ENCODE measurements at regions not wholly inside any gene's neighbourhood (a gene's known extent, or its start where the extent isn't known, plus 50 kb on each side); places are given as distances from the start of the nearest gene placed in this dataset.

DNA sequence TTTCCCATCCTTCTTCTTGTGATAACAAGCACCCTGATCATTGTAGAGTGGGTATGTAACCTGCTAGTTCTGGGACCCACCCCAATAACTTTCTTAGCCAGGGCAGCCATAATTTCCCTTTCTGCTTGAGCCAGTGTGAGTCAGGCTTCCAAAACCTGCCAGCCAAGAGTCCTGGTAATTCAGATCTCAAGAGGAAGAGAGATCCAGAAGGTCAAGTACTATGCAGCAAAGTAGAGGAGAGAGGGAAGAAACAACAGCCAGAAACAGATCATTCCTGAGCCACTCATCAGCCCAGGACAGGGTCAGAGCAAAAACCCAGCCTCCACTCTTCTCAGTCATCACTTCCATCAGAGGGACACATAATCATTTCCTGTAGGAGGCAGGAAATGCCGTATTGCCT is 182.0 kb downstream of the DICER1 start:
- Histone ChIP-seq H3K36me3 (replicated peaks; ENCODE audit: control insufficient read depth, insufficient read depth, low read length) (no peaks in the 10 kb centered on the region), H3K4me3 (ENCODE audit: insufficient read depth, low read depth, low read length) (no peak overlapping the region), H3K27me3 (ENCODE audit: control insufficient read depth, insufficient read depth, low read length) (no peaks in the 10 kb centered on the region)
- no peak for DNase-seq

DNA sequence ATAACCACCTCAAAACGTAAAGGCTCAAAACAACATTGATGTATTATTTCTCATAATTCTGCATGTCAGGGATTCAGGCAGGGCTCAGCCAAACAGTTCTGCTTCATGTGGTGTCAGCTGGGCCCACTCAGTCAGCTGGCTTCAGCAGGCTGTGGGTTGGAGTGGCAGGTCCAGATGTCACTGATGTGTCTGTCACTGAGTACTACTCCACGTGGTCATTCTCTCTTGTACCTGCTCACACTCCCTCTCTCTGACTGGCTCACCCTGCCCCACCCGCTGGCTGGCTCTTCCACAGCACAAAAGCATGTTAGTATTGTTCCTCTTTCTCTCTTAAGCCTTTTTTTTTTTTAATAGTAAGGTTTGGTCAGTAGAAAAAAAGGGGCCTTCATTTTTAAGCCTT is 182.4 kb downstream of the DICER1 start:
- Histone ChIP-seq H3K27me3 (ENCODE audit: control insufficient read depth, insufficient read depth, low read length) (no peaks in the 10 kb centered on the region), H3K4me3 (ENCODE audit: insufficient read depth, low read depth, low read length) (no peak overlapping the region), H3K36me3 (replicated peaks; ENCODE audit: control insufficient read depth, insufficient read depth, low read length) (no peaks in the 10 kb centered on the region)
- DNase-seq = no peak

DNA sequence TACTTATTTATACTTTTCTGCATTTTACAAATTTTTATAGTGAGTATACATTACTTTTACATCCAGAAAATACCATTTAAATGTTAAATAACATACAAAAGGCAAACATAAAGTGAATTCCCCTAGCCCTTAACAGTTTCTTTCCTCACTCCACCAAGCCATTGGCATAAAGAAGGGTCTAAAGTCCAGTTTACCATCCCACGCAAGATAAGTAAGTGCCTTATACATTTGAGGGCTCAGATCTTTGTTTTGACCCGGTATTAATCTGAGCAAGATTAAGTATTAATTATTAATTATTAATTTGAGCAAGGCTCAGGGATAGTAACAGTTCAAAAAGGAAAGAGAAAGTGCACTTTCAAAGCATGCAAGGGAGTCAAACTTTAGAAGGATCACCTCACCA is 182.9 kb downstream of the DICER1 start:
- no peak overlapping the region for H3K4me3 ChIP-seq (ENCODE audit: insufficient read depth, low read depth, low read length)
- no peaks in the 10 kb centered on the region for H3K36me3 ChIP-seq (replicated peaks; ENCODE audit: control insufficient read depth, insufficient read depth, low read length)
- no peak for DNase-seq
- no peaks in the 10 kb centered on the region for H3K27me3 ChIP-seq (ENCODE audit: control insufficient read depth, insufficient read depth, low read length)

DNA sequence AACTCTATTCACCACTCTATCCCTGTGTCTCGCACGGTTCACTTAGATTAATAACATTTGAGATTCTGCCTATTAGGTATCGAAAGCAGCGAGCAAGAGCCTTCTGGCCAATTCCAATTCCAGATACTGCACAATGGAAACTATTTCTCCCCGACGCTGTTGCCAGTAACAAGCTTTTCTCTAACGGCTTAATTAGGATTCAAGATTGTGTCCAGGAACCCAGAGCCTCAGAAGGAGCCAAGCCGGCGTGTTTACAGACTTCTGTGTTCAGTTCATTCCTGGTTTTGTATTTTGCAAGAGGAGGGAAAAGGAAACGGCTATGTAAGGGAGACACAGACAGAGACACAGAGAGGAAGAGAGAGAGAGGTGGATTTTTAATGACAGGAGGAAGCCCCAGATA is 185.6 kb downstream of the DICER1 start:
- Histone ChIP-seq H3K27me3 (ENCODE audit: control insufficient read depth, insufficient read depth, low read length) (no peaks in the 10 kb centered on the region), H3K4me3 (ENCODE audit: insufficient read depth, low read depth, low read length) (no peak overlapping the region), H3K36me3 (replicated peaks; ENCODE audit: control insufficient read depth, insufficient read depth, low read length) (no peaks in the 10 kb centered on the region)
- DNase-seq = no peak

DNA sequence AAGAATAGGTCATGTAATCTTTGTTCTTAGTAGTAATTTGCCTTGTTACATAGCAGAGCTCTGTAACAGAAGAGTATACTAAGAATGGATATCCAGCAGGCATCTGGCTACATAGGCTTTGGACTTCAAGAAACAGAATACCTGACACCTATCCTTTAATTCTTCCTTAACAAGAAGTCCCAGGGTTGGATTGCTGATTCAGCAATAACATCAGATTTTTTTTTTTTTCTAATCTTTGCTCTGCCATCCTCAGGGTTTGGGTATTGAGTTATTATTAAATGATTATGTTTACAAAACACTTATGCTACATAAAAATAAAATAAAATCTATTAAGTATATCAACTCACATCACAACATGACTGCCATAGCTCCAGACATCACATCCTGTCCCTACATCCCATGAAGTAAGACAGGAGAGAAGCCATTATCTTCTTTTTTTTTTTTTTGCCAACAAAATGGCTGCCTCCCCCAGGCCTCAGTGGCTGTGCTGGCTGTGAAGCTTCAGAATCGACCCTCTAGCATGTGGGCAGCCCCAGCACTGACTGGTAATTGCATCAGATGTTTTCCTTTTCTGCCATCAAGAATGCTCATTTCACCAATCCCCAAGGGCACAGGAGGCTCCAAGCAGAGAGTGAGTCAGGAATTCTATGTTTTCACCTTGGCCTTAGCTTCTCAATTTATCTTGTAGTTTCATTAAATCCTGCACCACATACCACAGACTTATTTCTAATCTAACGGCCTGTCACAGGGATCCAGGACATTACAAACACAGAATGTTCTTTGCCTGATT is 186.2 kb downstream of the DICER1 start:
- Histone ChIP-seq H3K36me3 (replicated peaks; ENCODE audit: control insufficient read depth, insufficient read depth, low read length) (no peaks in the 10 kb centered on the region), H3K4me3 (ENCODE audit: insufficient read depth, low read depth, low read length) (no peak overlapping the region), H3K27me3 (ENCODE audit: control insufficient read depth, insufficient read depth, low read length) (no peaks in the 10 kb centered on the region)
- no peak for DNase-seq

- DNase-seq = no peak
- no peaks in the 10 kb centered on the region for H3K36me3 ChIP-seq (replicated peaks; ENCODE audit: control insufficient read depth, insufficient read depth, low read length)
- H3K27me3 ChIP-seq (ENCODE audit: control insufficient read depth, insufficient read depth, low read length) = no peaks in the 10 kb centered on the region
- H3K4me3 ChIP-seq (ENCODE audit: insufficient read depth, low read depth, low read length) = no peak overlapping the region
Measured at GRCh38 chr14:94969766-94970165, 187.6 kb downstream of the DICER1 start.

GRCh38 chr14:94966868-94967267 is 190.5 kb downstream of the DICER1 start:
- no peak for DNase-seq
- Histone ChIP-seq H3K36me3 (replicated peaks; ENCODE audit: control insufficient read depth, insufficient read depth, low read length) (no peaks in the 10 kb centered on the region), H3K27me3 (ENCODE audit: control insufficient read depth, insufficient read depth, low read length) (no peaks in the 10 kb centered on the region), H3K4me3 (ENCODE audit: insufficient read depth, low read depth, low read length) (no peak overlapping the region)

- H3K36me3 ChIP-seq (replicated peaks; ENCODE audit: control insufficient read depth, insufficient read depth, low read length) = no peaks in the 10 kb centered on the region
- H3K4me3 ChIP-seq (ENCODE audit: insufficient read depth, low read depth, low read length) = no peak overlapping the region
- no peak for DNase-seq
- H3K27me3 ChIP-seq (ENCODE audit: control insufficient read depth, insufficient read depth, low read length) = no peaks in the 10 kb centered on the region
Measured at GRCh38 chr14:94966344-94966743, 191.0 kb downstream of the DICER1 start.

GRCh38 chr14:94965551-94966313 is 191.6 kb downstream of the DICER1 start:
- H3K27me3 ChIP-seq (ENCODE audit: control insufficient read depth, insufficient read depth, low read length) = no peaks in the 10 kb centered on the region
- no peaks in the 10 kb centered on the region for H3K36me3 ChIP-seq (replicated peaks; ENCODE audit: control insufficient read depth, insufficient read depth, low read length)

DNA sequence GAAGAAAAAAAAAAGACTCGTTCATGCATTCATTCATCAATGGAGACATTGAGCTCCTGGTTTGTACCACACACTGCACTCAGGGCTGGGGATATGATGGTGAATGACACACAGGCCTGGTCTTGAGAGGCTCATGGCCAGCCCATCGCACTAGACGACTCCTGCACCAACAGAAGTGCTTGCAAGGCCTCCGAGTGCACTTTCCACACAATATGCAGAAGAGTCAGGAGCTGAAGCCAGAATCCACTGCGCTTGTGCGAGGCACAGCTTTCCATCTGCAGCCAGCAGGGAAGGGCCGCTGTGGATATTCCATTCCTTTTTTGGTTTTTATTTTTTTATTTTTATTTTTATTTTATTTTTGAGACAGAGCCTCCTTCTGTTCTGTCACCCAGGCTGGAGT is 192.4 kb downstream of the DICER1 start:
- no peak overlapping the region for H3K4me3 ChIP-seq (ENCODE audit: insufficient read depth, low read depth, low read length)
- no peak for DNase-seq
- no peaks in the 10 kb centered on the region for H3K36me3 ChIP-seq (replicated peaks; ENCODE audit: control insufficient read depth, insufficient read depth, low read length)
- no peaks in the 10 kb centered on the region for H3K27me3 ChIP-seq (ENCODE audit: control insufficient read depth, insufficient read depth, low read length)

More at GRCh38 chr14:94965551-94966313, 191.6 kb downstream of the DICER1 start:
- no peak overlapping the region for H3K4me3 ChIP-seq (ENCODE audit: insufficient read depth, low read depth, low read length)
- DNase-seq = no peak

DNA sequence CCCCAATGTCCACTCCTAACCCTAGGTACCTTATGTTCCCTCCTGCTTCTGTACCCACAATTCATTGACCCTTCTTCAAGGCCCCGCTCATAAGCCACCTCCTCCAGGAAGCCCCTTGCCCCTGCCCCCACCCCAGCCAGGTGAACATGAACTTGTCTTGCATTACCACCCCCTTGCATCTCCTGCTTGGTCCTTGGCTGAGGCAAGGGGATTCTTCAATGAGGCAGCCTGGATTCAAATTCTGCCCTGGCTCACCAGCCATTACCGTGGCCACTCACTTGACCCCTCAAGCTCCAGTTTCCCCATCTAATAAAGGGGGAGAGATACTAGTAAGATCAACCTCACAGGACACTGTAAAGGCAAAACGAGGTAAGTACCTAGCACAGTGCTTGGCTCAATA is 193.1 kb downstream of the DICER1 start:
- Histone ChIP-seq H3K4me3 (ENCODE audit: insufficient read depth, low read depth, low read length) (no peak overlapping the region), H3K27me3 (ENCODE audit: control insufficient read depth, insufficient read depth, low read length) (no peaks in the 10 kb centered on the region), H3K36me3 (replicated peaks; ENCODE audit: control insufficient read depth, insufficient read depth, low read length) (no peaks in the 10 kb centered on the region)
- DNase-seq = no peak

DNA sequence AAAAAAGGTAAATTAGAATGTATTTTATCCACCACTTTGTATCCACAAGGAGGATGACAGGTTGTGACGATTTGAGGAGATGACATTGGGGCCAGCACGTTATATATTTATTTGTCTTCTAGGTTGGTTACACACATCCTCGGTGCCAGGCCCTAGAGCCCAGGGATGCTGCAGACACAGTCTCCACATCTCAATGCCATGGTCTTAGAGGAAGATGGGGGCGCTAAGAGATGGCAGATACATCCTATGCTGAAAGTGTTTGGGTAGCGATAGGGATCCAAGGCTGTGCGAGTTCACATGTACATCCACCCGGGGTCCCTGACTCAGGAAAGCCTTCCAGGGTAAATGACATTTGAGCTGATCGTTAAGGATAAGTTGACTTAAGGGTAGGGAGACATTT is 193.1 kb upstream of the GSC start:
- no peak for DNase-seq
- Histone ChIP-seq H3K36me3 (replicated peaks; ENCODE audit: control insufficient read depth, insufficient read depth, low read length) (no peaks in the 10 kb centered on the region), H3K4me3 (ENCODE audit: insufficient read depth, low read depth, low read length) (no peak overlapping the region), H3K27me3 (ENCODE audit: control insufficient read depth, insufficient read depth, low read length) (no peaks in the 10 kb centered on the region)

DNA sequence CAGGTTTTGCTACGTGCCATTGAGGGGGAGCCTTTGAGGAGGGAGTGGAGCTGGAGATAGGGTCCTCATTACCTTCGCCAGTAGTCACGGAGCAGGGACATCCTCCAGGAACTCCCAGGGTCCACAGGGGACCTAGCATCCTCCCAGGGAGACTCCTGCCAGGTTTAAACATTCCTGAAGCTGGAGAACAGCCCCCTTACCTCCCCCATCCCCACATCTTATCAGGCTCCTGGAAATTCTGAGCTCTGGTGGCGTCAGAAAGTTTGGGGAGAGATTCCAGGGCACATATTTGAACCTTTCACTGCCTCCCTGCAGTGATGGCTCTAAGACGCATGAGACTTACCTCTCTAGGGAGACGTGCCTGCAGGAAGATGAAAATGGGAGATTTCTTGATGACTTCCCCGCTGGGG is 192.3 kb upstream of the GSC start:
- Histone ChIP-seq H3K4me3 (ENCODE audit: insufficient read depth, low read depth, low read length) (no peak overlapping the region), H3K27me3 (ENCODE audit: control insufficient read depth, insufficient read depth, low read length) (no peaks in the 10 kb centered on the region), H3K36me3 (replicated peaks; ENCODE audit: control insufficient read depth, insufficient read depth, low read length) (no peaks in the 10 kb centered on the region)
- DNase-seq = peak; percentile 43

GRCh38 chr14:94961386-94962165 is 191.7 kb upstream of the GSC start:
- H3K27me3 ChIP-seq (ENCODE audit: control insufficient read depth, insufficient read depth, low read length) = no peaks in the 10 kb centered on the region
- no peak for DNase-seq
- H3K4me3 ChIP-seq (ENCODE audit: insufficient read depth, low read depth, low read length) = no peak overlapping the region
- H3K36me3 ChIP-seq (replicated peaks; ENCODE audit: control insufficient read depth, insufficient read depth, low read length) = no peaks in the 10 kb centered on the region

Data from H7 (cell line).